GM19035 (cell line): ENCODE measurements at regions not wholly inside any gene's neighbourhood (a gene's known extent, or its start where the extent isn't known, plus 50 kb on each side); places are given as distances from the start of the nearest gene placed in this dataset.
"Not testable (repeated sequence)": the region's sequence is repeated elsewhere in the genome, so short reads cannot be mapped to it uniquely, and the experiment has no call there.

ENCODE experiments used
- ATAC-seq: cut with Tn5 transposase; IDR thresholded peaks from one replicate; pipeline ENCODE4 v1.9.1; 2021; ENCODE audit not compliant: unreplicated experiment

- no peak for ATAC-seq
Observed at GRCh38 chr2:39932198-39932597, 153.1 kb upstream of the THUMPD2 start.

GRCh38 chr2:39930175-39930917 is 151.3 kb upstream of the THUMPD2 start:
- no peak for ATAC-seq

- ATAC-seq: no peak
Observed at GRCh38 chr2:39929531-39929930, 150.5 kb upstream of the THUMPD2 start.

GRCh38 chr2:39925312-39925711 is 146.3 kb upstream of the THUMPD2 start:
- no peak for ATAC-seq

- ATAC-seq: no peak
Observed at GRCh38 chr2:39923455-39923854, 144.4 kb upstream of the THUMPD2 start.

- ATAC-seq: no peak
Observed at GRCh38 chr2:39922679-39923405, 143.8 kb upstream of the THUMPD2 start.

- no peak for ATAC-seq
Observed at GRCh38 chr2:39920307-39920801, 141.3 kb upstream of the THUMPD2 start.

- no peak for ATAC-seq
Observed at GRCh38 chr2:39919511-39920306, 140.7 kb upstream of the THUMPD2 start.

GRCh38 chr2:39918886-39919285 is 139.8 kb upstream of the THUMPD2 start:
- no peak for ATAC-seq

- ATAC-seq: not testable (repeated sequence)
Observed at GRCh38 chr2:39917371-39917770, 138.3 kb upstream of the THUMPD2 start.

GRCh38 chr2:39914949-39915348 is 135.9 kb upstream of the THUMPD2 start:
- no peak for ATAC-seq

- ATAC-seq: peak; percentile 88
Observed at GRCh38 chr2:39913648-39914461, 134.8 kb upstream of the THUMPD2 start.

- ATAC-seq: no peak
Observed at GRCh38 chr2:39902103-39902502, 123.0 kb upstream of the THUMPD2 start.

- ATAC-seq: no peak
Observed at GRCh38 chr2:39898934-39899333, 119.9 kb upstream of the THUMPD2 start.

- no peak for ATAC-seq
Observed at GRCh38 chr2:39897273-39897672, 118.2 kb upstream of the THUMPD2 start.

GRCh38 chr2:39894082-39894481 is 115.0 kb upstream of the THUMPD2 start:
- no peak for ATAC-seq

GRCh38 chr2:39893616-39894015 is 114.6 kb upstream of the THUMPD2 start:
- ATAC-seq: no peak

GRCh38 chr2:39881948-39882347 is 102.9 kb upstream of the THUMPD2 start:
- no peak for ATAC-seq

- ATAC-seq: no peak
Observed at GRCh38 chr2:39881494-39881893, 102.4 kb upstream of the THUMPD2 start.

GRCh38 chr2:39879001-39879400 is 99.9 kb upstream of the THUMPD2 start:
- ATAC-seq: not testable (repeated sequence)

- ATAC-seq: no peak
Observed at GRCh38 chr2:39875914-39876267, 96.8 kb upstream of the THUMPD2 start.
